CD14-positive monocyte (primary cell): ENCODE measurements at regions not wholly inside any gene's neighbourhood (a gene's known extent, or its start where the extent isn't known, plus 50 kb on each side); places are given as distances from the start of the nearest gene placed in this dataset.

Experiments used
- DNase-seq, 3 donors: peaks; one replicate each; pipeline ENCODE4 v3.0.0-alpha.2; 2011 to 2022
- H2AFZ ChIP-seq: 2 replicates; pipeline ENCODE4 v1.6.0; 2012; ENCODE audit warnings: mild to moderate bottlenecking, low read depth, low read length, inconsistent platforms; ENCODE audit not compliant: insufficient read depth, poor library complexity, severe bottlenecking
- H3K27ac ChIP-seq, 2 donors: 1 replicate in 1 of 2; 2 replicates in 1 of 2; pipeline ENCODE4 v1.5.1; 2012 to 2013; ENCODE audit warnings: low read length in 2 of 2, control low read depth in 1 of 2, inconsistent platforms in 1 of 2, low read depth in 1 of 2, mild to moderate bottlenecking in 1 of 2
- H3K27me3 ChIP-seq, 2 donors: one replicate each; pipeline versions ENCODE4 v1.6.0 to v1.6.1; 2011 to 2013; ENCODE audit warnings: low read length in 2 of 2; ENCODE audit not compliant: control insufficient read depth in 2 of 2, insufficient read depth in 2 of 2
- H3K36me3 ChIP-seq, 2 donors: replicated peaks in 1 of 2; 1 replicate in 1 of 2; 2 replicates in 1 of 2; pipeline versions ENCODE4 v1.5.1 to v1.6.1; 2012 to 2013; ENCODE audit warnings: low read length in 2 of 2, control low read depth in 1 of 2, inconsistent platforms in 1 of 2, mild to moderate bottlenecking in 1 of 2; ENCODE audit not compliant: insufficient read depth in 2 of 2, control insufficient read depth in 1 of 2
- H3K4me1 ChIP-seq, 2 donors: 1 replicate in 1 of 2; 2 replicates in 1 of 2; pipeline versions ENCODE4 v1.5.1 to v1.6.1; 2012 to 2013; ENCODE audit warnings: low read length in 2 of 2, control low read depth in 1 of 2, inconsistent platforms in 1 of 2, mild to moderate bottlenecking in 1 of 2, moderate library complexity in 1 of 2; ENCODE audit not compliant: insufficient read depth in 2 of 2, control insufficient read depth in 1 of 2
- H3K4me2 ChIP-seq: replicated peaks from 2 replicates; pipeline ENCODE3; 2012; ENCODE audit warnings: low read length, moderate library complexity, mild to moderate bottlenecking; ENCODE audit not compliant: poor library complexity, severe bottlenecking; ENCODE audit errors: extremely low read depth
- H3K4me3 ChIP-seq, 3 experiments: fragments of 200-600 bp in 1 of 3; sonication (generic) in 1 of 3; replicated peaks in 1 of 3; 1 replicate in 2 of 3; 2 replicates in 1 of 3; pipeline ENCODE4 v1.5.1; 2011 to 2013; ENCODE audit warnings: low read length in 3 of 3, mild to moderate bottlenecking in 3 of 3, control low read depth in 2 of 3, low read depth in 2 of 3, inconsistent platforms in 1 of 3, moderate library complexity in 1 of 3
- H3K79me2 ChIP-seq: 2 replicates; pipeline ENCODE4 v1.6.0; 2012; ENCODE audit warnings: mild to moderate bottlenecking, control low read depth, inconsistent platforms, low read length, moderate library complexity; ENCODE audit not compliant: insufficient read depth
- H3K9ac ChIP-seq: 2 replicates; pipeline ENCODE4 v1.6.0; 2017; ENCODE audit warnings: low read length, mild to moderate bottlenecking; ENCODE audit not compliant: insufficient read depth, poor library complexity, severe bottlenecking
- H3K9me3 ChIP-seq, 2 donors: replicated peaks in 1 of 2; 1 replicate in 1 of 2; 2 replicates in 1 of 2; pipeline versions ENCODE4 v1.5.1 to v1.6.1; 2012 to 2013; ENCODE audit warnings: low read length in 2 of 2, control low read depth in 1 of 2; ENCODE audit not compliant: control insufficient read depth in 1 of 2, insufficient read depth in 1 of 2
- H4K20me1 ChIP-seq: 2 replicates; pipeline ENCODE4 v1.6.0; 2012; ENCODE audit warnings: mild to moderate bottlenecking, low read length, control low read depth, moderate library complexity; ENCODE audit not compliant: insufficient read depth
- H3K27ac Mint-ChIP-seq, 7 donors: one replicate each; pipeline ENCODE4 v1.8.0; 2020; ENCODE audit warnings: mild to moderate bottlenecking in 7 of 7, mixed read lengths in 7 of 7, moderate library complexity in 6 of 7, inconsistent platforms in 2 of 7
- H3K27me3 Mint-ChIP-seq, 3 donors: one replicate each; pipeline ENCODE4 v1.8.0; 2021 to 2022; ENCODE audit warnings: low read depth in 3 of 3, mild to moderate bottlenecking in 3 of 3, mixed read lengths in 3 of 3, moderate library complexity in 3 of 3, inconsistent platforms in 1 of 3
- H3K36me3 Mint-ChIP-seq, 2 donors: one replicate each; pipeline ENCODE4 v1.8.0; 2020; ENCODE audit warnings: mixed read lengths in 2 of 2, inconsistent platforms in 1 of 2, mild to moderate bottlenecking in 1 of 2
- H3K4me1 Mint-ChIP-seq: one replicate; pipeline ENCODE4 v1.8.0; 2020; ENCODE audit warnings: mild to moderate bottlenecking, mixed read lengths
- H3K4me3 Mint-ChIP-seq, 2 donors: one replicate each; pipeline ENCODE4 v1.8.0; 2020; ENCODE audit warnings: mild to moderate bottlenecking in 2 of 2, mixed read lengths in 2 of 2, moderate library complexity in 1 of 2
- H3K9me3 Mint-ChIP-seq, 7 donors: one replicate each; pipeline ENCODE4 v1.8.0; 2020 to 2022; ENCODE audit warnings: mixed read lengths in 7 of 7, mild to moderate bottlenecking in 6 of 7, moderate library complexity in 6 of 7, inconsistent platforms in 2 of 7
- WGBS: methylation state at CpG from one replicate; pipeline ENCODE4 v1.1.5; 2013; ENCODE audit warnings: missing lambda C conversion rate; ENCODE audit not compliant: insufficient coverage; 5-methylcytosine and 5-hydroxymethylcytosine counted together
- intact Hi-C, 2 donors: fragments of 100-400 bp; cut with micrococcal nuclease; formaldehyde crosslinking; loops; one replicate each; pipeline versions ENCODE4 v1.15.0 to v1.15.1; 2023
- TF ChIP-seq, protein P1 (sequence below): fragments of 200-600 bp; IDR thresholded peaks from one replicate; pipeline ENCODE4 v1.8.0; 2022; ENCODE audit warnings: antibody characterized with exemption, mild to moderate bottlenecking

DNA sequence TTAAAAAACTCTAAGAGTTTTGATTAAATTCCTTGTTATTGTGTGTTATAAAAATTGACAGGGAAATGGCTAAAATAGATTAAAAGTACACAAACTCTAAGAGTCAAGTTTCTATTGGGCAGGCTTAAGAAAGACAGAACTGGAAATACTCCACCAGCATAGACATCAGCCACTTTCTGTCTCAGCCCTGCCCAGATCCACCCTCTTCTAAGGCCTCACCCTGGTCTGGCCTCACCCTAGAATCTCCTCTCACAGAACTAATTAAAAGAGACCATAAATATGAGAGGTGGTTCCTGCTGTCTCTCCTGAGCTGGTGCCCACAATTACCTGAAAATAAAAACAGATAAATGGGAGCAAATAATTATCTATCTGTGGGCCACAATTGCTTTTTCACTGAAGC is 1951.0 kb downstream of the TP53TG3F start:
- Histone ChIP-seq H3K36me3 (no peaks in the 10 kb centered on the region), H3K4me2 (no peak overlapping the region), H3K79me2 (no peaks in the 10 kb centered on the region), H3K9me3 (peaks cover 21 to 34% of the 10 kb centered on the region in 2 donors), H3K4me1 (no peaks in the 10 kb centered on the region), H2AFZ (no peak overlapping the region), H3K27ac (no peak overlapping the region), H3K9ac (no peak overlapping the region), H3K27me3 (no peaks in the 10 kb centered on the region), H4K20me1 (no peaks in the 10 kb centered on the region), H3K4me3 (no peak overlapping the region)
- intact Hi-C loops = no loop called here
- TF ChIP-seq, protein P1, sequence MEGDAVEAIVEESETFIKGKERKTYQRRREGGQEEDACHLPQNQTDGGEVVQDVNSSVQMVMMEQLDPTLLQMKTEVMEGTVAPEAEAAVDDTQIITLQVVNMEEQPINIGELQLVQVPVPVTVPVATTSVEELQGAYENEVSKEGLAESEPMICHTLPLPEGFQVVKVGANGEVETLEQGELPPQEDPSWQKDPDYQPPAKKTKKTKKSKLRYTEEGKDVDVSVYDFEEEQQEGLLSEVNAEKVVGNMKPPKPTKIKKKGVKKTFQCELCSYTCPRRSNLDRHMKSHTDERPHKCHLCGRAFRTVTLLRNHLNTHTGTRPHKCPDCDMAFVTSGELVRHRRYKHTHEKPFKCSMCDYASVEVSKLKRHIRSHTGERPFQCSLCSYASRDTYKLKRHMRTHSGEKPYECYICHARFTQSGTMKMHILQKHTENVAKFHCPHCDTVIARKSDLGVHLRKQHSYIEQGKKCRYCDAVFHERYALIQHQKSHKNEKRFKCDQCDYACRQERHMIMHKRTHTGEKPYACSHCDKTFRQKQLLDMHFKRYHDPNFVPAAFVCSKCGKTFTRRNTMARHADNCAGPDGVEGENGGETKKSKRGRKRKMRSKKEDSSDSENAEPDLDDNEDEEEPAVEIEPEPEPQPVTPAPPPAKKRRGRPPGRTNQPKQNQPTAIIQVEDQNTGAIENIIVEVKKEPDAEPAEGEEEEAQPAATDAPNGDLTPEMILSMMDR = no peak
- Mint-ChIP-seq H3K36me3 (no peaks in the 10 kb centered on the region), H3K4me3 (no peak overlapping the region), H3K9me3 (peaks cover 0 to 29% (median 11%) of the 10 kb centered on the region in 7 donors), H3K4me1 (no peaks in the 10 kb centered on the region), H3K27me3 (peaks cover 0 to 1% (median 0%) of the 10 kb centered on the region in 3 donors), H3K27ac (no peak overlapping the region)
- DNase-seq = no peak

DNA sequence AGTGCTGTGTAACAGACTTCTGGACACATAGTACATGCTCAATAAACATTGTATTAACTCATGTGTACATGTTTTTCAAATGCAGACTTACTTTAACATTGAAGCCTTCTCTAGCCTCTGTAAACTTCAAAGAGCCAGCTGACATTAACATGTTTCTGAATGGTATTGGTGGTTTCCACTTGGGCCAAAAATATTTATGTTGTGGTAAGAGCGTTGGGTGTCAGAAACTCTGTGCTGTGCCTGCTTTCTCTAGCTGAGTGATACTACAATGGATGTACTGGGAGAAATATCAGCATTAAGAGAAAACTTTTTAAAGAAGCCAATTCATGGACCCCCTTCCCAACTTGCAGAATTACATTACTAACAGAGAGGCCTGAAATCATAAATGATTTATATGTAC is 1951.7 kb downstream of the TP53TG3F start:
- H3K9ac ChIP-seq = no peak overlapping the region
- H3K79me2 ChIP-seq = no peaks in the 10 kb centered on the region
- H4K20me1 ChIP-seq = no peaks in the 10 kb centered on the region
- DNase-seq = no peak
- H3K9me3 ChIP-seq = peaks cover 21 to 27% of the 10 kb centered on the region in 2 donors
- H3K27ac Mint-ChIP-seq = no peak overlapping the region
- WGBS = no CpG with 5 or more reads among the region's 1 CpG
- no peak overlapping the region for H2AFZ ChIP-seq
- H3K4me3 ChIP-seq = no peak overlapping the region
- no peaks in the 10 kb centered on the region for H3K36me3 ChIP-seq
- no peaks in the 10 kb centered on the region for H3K36me3 Mint-ChIP-seq
- peaks cover 0 to 1% (median 0%) of the 10 kb centered on the region in 3 donors for H3K27me3 Mint-ChIP-seq
- no peak overlapping the region for H3K4me2 ChIP-seq
- peaks cover 0 to 29% (median 9%) of the 10 kb centered on the region in 7 donors for H3K9me3 Mint-ChIP-seq
- no peaks in the 10 kb centered on the region for H3K4me1 Mint-ChIP-seq
- intact Hi-C loops = no loop called here
- TF ChIP-seq, protein P1 = no peak
- no peak overlapping the region for H3K27ac ChIP-seq
- no peak overlapping the region for H3K4me3 Mint-ChIP-seq
- H3K4me1 ChIP-seq = no peaks in the 10 kb centered on the region
- H3K27me3 ChIP-seq = no peaks in the 10 kb centered on the region
